Right atrium auricular region (tissue), 2 donors: ENCODE measurements at regions not wholly inside any gene's neighbourhood (a gene's known extent, or its start where the extent isn't known, plus 50 kb on each side); places are given as distances from the start of the nearest gene placed in this dataset.

Experiments used
- DNase-seq: peaks from one replicate; pipeline ENCODE4 v3.0.0-alpha.2; 2019; ENCODE audit warnings: low spot score
- H3K27ac ChIP-seq, 2 donors: fragments of 200-600 bp; sonication (generic); 1 replicate in 1 of 2; 2 replicates in 1 of 2; pipeline ENCODE4 v1.5.1; 2016 to 2019
- H3K27me3 ChIP-seq, 2 donors: fragments of 200-600 bp; sonication (generic); one replicate each; pipeline versions ENCODE4 v1.5.1 to v1.6.0; 2017 to 2019
- H3K36me3 ChIP-seq: fragments of 200-600 bp; sonication (generic); one replicate; pipeline ENCODE4 v1.5.1; 2016
- H3K4me1 ChIP-seq, 2 donors: fragments of 200-600 bp; sonication (generic); one replicate each; pipeline versions ENCODE4 v1.5.1 to v1.6.0; 2017 to 2019
- H3K4me3 ChIP-seq, 2 donors: fragments of 200-600 bp; sonication (generic); 1 replicate in 1 of 2; 2 replicates in 1 of 2; pipeline ENCODE4 v1.5.1; 2017 to 2019; ENCODE audit warnings: mild to moderate bottlenecking in 1 of 2, moderate library complexity in 1 of 2
- H3K9me3 ChIP-seq, 2 donors: fragments of 200-600 bp; sonication (generic); one replicate each; pipeline ENCODE4 v1.5.1; 2019
- CTCF ChIP-seq, 2 donors: fragments of 200-600 bp; sonication (generic); IDR thresholded peaks; one replicate each; pipeline ENCODE4 v1.5.1; 2019; ENCODE audit warnings: antibody characterized with exemption in 2 of 2

- Histone ChIP-seq H3K36me3 (no peaks in the 10 kb centered on the region), H3K9me3 (no peaks in the 10 kb centered on the region), H3K27me3 (no peaks in the 10 kb centered on the region), H3K27ac (no peak overlapping the region), H3K4me1 (peaks cover 0 to 21% of the 10 kb centered on the region in 2 donors), H3K4me3 (no peak overlapping the region)
- DNase-seq: no peak
- no peak for TF ChIP-seq CTCF (IDR thresholded peaks at IDR 0.05)
Observed at GRCh38 chr2:120958623-120959366, 223.1 kb downstream of the GLI2 start.

DNA sequence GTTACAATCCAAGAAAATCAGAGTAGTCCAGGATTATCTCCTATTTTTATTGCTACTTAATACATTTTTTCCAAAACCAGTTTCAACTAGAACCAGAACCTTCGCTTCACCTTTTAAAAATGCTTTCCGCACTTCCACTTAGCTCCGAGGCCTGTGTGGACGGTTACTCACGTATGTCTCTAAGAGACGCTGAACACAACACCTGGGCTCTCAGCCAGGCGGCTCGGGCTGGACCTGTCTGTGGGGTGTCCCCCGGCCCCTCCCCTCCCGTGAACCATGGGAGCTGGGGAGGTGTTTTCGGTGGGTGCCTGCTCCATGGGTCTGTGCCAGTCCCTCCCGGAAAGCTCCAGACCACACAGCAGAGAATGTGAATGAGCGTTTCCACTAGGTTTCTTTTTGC lies 223.8 kb downstream of the GLI2 start:
- H3K4me1 ChIP-seq: peaks cover 0 to 21% of the 10 kb centered on the region in 2 donors
- DNase-seq: no peak

DNA sequence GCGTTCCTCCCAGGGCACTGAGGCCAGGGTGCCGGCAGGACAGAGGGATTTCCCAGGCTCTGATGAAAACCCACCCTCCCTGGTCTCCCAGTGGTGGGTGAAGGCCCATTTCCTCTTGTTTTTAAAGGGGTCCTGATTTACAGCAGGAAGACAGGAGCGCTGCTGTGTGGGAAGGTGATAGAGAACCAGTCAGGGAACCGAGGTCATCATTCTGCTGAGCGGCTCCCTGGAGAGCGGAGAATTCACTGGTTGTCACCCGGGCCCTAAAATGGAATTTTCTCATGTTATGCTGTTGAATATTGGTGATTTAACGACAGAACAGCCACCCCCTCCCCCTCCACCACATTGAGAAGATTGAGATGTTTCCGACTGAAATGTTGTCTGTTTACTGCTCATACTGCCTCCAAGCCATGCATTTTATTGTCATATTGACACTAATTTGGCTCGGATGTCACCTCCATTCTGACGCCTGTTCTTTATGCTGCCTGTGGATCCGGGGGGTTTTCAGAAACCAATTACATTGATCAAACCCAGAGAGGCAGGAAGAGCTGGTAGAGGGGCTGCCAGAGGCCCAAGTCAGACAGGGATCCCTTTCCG lies 225.2 kb downstream of the GLI2 start:
- peaks cover 0 to 21% of the 10 kb centered on the region in 2 donors for H3K4me1 ChIP-seq
- no peaks in the 10 kb centered on the region for H3K9me3 ChIP-seq
- no peak for DNase-seq
- no peaks in the 10 kb centered on the region for H3K36me3 ChIP-seq
- H3K27me3 ChIP-seq: no peaks in the 10 kb centered on the region
- no peak for TF ChIP-seq CTCF (IDR thresholded peaks at IDR 0.05)
- no peak overlapping the region for H3K4me3 ChIP-seq
- no peak overlapping the region for H3K27ac ChIP-seq

More for the DNA sequence above, 223.8 kb downstream of the GLI2 start:
- no peaks in the 10 kb centered on the region for H3K27me3 ChIP-seq
- no peaks in the 10 kb centered on the region for H3K36me3 ChIP-seq
- H3K27ac ChIP-seq: no peak overlapping the region
- TF ChIP-seq CTCF (IDR thresholded peaks at IDR 0.05): no peak
- H3K4me3 ChIP-seq: no peak overlapping the region
- no peaks in the 10 kb centered on the region for H3K9me3 ChIP-seq

- Histone ChIP-seq H3K4me3 (no peak overlapping the region), H3K27me3 (no peaks in the 10 kb centered on the region), H3K9me3 (no peaks in the 10 kb centered on the region), H3K36me3 (no peaks in the 10 kb centered on the region), H3K27ac (no peak overlapping the region), H3K4me1 (peaks cover 0 to 21% of the 10 kb centered on the region in 2 donors)
- TF ChIP-seq CTCF (IDR thresholded peaks at IDR 0.05): no peak
- DNase-seq: no peak
Observed at GRCh38 chr2:120961396-120961795, 225.7 kb downstream of the GLI2 start.

DNA sequence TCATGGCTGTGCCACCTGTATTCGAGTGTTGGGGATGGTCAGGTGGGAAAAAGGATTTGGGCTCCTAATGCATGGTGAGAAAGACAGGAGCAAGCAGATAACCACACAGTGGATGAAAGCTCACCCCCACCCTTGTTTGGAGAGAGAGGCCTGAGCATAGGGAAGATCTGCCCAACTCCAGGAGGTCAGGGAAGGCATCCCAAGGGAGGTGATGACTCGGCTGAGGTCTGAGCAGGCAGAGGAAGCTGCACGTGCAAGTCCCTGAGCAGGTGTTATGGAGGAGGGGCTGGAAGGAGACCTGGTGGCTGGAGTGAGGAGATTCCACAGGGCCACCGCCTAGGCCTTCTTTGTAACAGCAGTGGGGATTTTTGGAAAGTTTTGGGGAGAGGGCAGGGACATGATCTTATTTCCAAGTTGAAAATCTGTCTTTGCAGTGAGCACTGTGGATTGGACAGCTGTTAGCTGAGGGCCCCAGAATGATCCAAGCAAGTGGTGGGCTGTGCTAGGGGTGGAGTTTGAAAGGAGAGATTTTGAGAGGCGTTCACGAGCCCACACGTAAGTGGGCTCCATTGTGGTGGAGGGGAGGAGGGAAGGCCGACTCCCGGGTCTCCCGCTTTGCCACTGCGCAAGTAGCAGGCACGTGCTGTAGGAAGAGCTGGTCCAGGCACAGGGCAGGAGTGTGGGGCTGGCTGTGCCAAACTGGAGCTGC lies 228.5 kb downstream of the GLI2 start:
- no peak for DNase-seq
- Histone ChIP-seq H3K9me3 (no peaks in the 10 kb centered on the region), H3K36me3 (no peaks in the 10 kb centered on the region), H3K27ac (no peak overlapping the region), H3K27me3 (no peaks in the 10 kb centered on the region), H3K4me3 (no peak overlapping the region), H3K4me1 (peaks cover 0 to 1% of the 10 kb centered on the region in 2 donors)
- TF ChIP-seq CTCF (IDR thresholded peaks at IDR 0.05): no peak
